ENCODE measurements at regions not wholly inside any gene's neighbourhood (a gene's known extent, or its start where the extent isn't known, plus 50 kb on each side); places are given as distances from the start of the nearest gene placed in this dataset.

DNA sequence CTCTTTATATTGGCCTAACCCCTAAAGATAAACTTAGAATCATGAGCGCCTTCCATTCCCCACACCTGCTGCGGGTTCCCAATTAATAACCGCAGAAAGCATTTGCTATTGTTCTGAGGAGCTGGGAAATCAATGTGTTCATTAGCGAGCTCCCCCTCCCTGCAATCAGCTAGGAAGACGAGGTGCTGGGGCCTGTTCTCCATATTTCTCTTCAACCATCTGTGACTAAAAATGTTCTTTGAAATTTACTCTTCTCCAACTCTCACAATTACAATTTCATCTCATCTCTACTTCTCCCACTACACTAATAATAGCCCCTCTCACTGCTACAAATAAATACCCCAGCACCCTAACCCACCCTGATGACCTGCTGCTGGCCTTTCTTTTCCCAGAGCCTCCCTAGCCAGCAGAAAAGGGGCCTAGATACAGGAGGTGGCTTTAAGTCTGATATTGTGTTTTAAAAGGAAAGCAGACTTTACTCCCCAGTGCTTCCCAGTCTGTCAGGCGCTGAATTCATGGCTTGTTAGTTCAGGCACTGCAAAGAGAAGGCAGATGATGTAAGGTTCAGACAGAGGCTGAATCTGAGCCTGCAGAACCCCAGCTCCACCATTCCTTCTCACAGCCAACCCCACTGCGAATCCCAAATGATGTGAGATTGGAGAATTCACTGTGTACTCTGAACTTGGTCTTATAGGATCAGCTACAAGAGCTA is 477.5 kb upstream of the DAB1 start:
- intact Hi-C loops (cut with DNase I; ENCODE audit: low total_unique reads) = no loop called here
- Histone ChIP-seq H3K9me3 (no peaks in the 10 kb centered on the region), H3K4me3 (no peak overlapping the region), H3K4me1 (no peaks in the 10 kb centered on the region), H3K27me3 (no peaks in the 10 kb centered on the region), H3K27ac (no peak overlapping the region), H3K36me3 (no peaks in the 10 kb centered on the region)
- TF ChIP-seq, protein P1, sequence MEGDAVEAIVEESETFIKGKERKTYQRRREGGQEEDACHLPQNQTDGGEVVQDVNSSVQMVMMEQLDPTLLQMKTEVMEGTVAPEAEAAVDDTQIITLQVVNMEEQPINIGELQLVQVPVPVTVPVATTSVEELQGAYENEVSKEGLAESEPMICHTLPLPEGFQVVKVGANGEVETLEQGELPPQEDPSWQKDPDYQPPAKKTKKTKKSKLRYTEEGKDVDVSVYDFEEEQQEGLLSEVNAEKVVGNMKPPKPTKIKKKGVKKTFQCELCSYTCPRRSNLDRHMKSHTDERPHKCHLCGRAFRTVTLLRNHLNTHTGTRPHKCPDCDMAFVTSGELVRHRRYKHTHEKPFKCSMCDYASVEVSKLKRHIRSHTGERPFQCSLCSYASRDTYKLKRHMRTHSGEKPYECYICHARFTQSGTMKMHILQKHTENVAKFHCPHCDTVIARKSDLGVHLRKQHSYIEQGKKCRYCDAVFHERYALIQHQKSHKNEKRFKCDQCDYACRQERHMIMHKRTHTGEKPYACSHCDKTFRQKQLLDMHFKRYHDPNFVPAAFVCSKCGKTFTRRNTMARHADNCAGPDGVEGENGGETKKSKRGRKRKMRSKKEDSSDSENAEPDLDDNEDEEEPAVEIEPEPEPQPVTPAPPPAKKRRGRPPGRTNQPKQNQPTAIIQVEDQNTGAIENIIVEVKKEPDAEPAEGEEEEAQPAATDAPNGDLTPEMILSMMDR (IDR thresholded peaks at IDR 0.05) = no peak
- no peak for DNase-seq

DNA sequence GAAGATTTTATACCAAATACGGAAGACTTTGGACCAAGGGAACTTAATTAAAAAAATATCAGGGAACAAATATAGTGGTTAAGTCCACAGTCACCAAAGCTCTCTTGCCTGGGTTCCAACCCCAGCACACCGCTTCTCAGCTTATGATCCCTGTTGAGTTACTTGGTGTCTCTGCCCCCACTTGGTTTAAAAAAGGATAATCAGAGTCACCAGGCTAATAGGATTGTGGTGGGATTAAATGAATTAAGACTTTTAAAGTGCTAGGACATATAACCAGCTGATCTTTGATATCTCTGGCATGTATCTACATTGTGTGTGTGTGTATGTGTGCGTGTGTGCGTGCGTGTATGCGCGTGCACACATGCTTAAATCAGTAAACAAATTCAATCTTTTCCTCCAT is 474.7 kb upstream of the DAB1 start:
- no peak for DNase-seq
- TF ChIP-seq, protein P1 (IDR thresholded peaks at IDR 0.05) = no peak
- no peaks in the 10 kb centered on the region for H3K36me3 ChIP-seq
- H3K27me3 ChIP-seq = no peaks in the 10 kb centered on the region
- H3K9me3 ChIP-seq = no peaks in the 10 kb centered on the region
- H3K4me1 ChIP-seq = no peaks in the 10 kb centered on the region
- intact Hi-C loops (cut with DNase I; ENCODE audit: low total_unique reads) = no loop called here
- H3K27ac ChIP-seq = no peak overlapping the region
- H3K4me3 ChIP-seq = no peak overlapping the region

DNA sequence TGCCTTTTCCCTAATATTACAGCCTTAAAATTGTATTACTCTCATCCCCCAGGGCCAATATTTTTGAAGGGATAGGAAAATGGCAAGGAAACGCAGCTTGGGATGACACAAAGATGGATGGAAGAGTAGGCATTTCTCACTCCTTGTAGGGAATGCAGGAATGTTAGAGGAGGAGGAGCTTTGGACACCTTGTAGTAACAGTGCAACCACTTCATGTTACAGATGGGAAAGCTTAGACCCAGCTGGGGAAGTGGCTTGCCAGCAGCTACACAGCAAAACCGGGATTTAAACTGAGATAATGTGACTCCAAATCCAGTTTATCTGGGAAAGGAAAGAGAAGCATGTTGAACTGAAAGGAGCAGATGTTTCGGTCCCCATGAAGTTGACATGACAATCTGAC is 473.7 kb upstream of the DAB1 start:
- Histone ChIP-seq H3K27me3 (no peaks in the 10 kb centered on the region), H3K4me3 (no peak overlapping the region), H3K27ac (no peak overlapping the region), H3K36me3 (no peaks in the 10 kb centered on the region), H3K4me1 (no peaks in the 10 kb centered on the region), H3K9me3 (no peaks in the 10 kb centered on the region)
- intact Hi-C loops (cut with DNase I; ENCODE audit: low total_unique reads) = no loop called here
- DNase-seq = no peak
- TF ChIP-seq, protein P1 (IDR thresholded peaks at IDR 0.05) = no peak

DNA sequence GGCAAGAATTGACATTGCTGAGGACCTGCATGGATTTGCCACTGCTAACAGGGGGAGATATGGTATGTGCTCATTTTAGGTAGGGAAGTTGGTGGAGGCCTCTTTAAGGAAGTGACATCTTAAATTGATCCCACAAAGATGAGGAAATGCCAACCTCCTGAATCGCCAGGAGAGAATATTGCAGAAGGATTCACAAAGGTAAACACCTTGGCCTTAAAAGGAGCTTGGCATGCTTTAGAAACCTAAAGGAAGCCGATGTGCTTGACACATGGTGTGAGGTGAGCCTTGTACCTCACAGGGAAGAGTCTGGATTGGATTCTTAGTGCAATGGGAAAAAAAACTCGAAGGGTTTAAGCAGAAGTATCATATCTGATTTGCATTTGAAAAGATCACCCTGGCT is 470.5 kb upstream of the DAB1 start:
- Histone ChIP-seq H3K27ac (no peak overlapping the region), H3K9me3 (no peaks in the 10 kb centered on the region), H3K4me3 (no peak overlapping the region), H3K27me3 (no peaks in the 10 kb centered on the region), H3K36me3 (no peaks in the 10 kb centered on the region), H3K4me1 (no peaks in the 10 kb centered on the region)
- no peak for DNase-seq
- intact Hi-C loops (cut with DNase I; ENCODE audit: low total_unique reads) = no loop called here
- TF ChIP-seq, protein P1 (IDR thresholded peaks at IDR 0.05) = no peak

DNA sequence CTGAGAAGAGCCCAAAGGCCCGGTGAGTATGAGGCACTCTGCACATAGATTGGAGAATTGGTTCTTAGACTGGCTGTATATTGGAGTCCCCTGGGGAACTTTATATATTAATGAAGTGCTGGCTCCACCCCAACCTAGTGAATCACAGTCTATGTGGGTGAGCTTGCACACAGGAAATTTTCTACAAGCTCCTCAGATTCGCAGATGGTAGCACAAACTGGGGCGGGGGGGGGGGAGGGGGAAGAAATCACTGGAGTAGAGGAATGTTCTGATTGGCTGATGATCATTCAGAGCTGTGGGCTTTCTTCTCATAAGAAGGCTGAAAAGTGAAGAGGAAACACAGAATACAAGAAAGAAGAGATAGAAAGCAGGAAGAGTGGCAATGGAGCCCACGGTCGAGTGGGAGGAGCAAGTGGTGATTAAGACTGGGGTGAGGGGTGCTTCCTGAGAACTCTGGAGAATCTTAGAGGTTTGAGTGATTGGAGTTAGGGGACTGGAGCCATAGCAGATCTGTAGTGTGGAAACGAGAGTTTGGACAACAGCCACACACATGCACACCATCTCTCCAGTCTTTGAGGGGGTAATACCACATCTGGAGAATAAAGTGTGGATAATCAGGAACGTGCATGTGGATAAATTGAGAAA is 465.9 kb upstream of the DAB1 start:
- no peak for DNase-seq
- intact Hi-C loops (cut with DNase I; ENCODE audit: low total_unique reads) = no loop called here
- TF ChIP-seq, protein P1 (IDR thresholded peaks at IDR 0.05) = no peak
- Histone ChIP-seq H3K27me3 (no peaks in the 10 kb centered on the region), H3K27ac (no peak overlapping the region), H3K9me3 (no peaks in the 10 kb centered on the region), H3K36me3 (no peaks in the 10 kb centered on the region), H3K4me3 (no peak overlapping the region), H3K4me1 (no peaks in the 10 kb centered on the region)
